ELR (cell line): ENCODE measurements at regions not wholly inside any gene's neighbourhood (a gene's known extent, or its start where the extent isn't known, plus 50 kb on each side); places are given as distances from the start of the nearest gene placed in this dataset.
"Not testable (repeated sequence)": the region's sequence is repeated elsewhere in the genome, so short reads cannot be mapped to it uniquely, and the experiment has no call there.

Experiments
- DNase-seq: peaks from one replicate; pipeline ENCODE4 v3.0.0-alpha.2; 2015; ENCODE audit warnings: low read depth

DNA sequence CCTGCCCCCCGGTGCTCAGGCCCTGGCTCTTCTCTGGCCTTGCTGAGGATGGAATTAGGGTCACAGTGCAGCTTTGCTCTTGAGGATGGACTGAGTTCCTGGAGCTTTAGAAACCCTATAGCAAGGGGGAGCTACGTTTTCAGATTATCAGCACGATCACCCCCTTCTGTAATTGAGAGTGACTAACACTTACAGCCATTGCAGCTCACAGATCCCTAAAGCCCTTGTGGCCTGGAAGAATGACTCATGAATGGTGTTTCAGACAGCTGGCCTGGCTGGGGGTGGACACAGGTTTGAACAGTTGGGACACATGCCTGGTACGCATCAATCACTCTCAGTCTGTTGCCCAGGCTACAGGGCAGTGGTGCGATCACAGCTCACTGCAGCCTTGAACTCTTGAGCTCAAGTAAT is 79.7 kb upstream of the IGFBP5 start:
- DNase-seq = peak; percentile 86

- DNase-seq = peak; percentile 72
These were observed 79.3 kb upstream of the IGFBP5 start for GRCh38 chr2:216774620-216775019.

- DNase-seq = no peak
These were observed 78.8 kb upstream of the IGFBP5 start for GRCh38 chr2:216774180-216774579.

DNA sequence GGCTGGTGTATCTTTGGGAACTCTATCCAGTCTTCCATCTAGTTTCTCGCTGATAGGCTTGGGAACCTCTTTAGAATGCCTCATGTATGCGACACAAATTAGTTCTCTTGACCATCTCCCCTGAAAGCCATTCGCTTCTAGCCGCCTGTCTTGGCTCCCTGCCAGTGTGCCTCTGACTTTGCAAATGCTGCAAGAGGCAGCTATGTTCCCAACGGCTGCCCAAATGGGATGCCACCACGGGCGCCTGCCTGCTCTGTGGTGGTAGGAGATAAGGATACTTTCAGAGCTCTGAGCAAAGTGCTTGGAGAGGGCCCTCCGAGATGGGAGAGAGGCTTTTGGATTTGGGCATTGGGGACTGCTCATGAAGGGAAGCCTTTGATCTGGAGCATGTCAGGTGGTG is 77.7 kb upstream of the IGFBP5 start:
- DNase-seq = no peak

DNA sequence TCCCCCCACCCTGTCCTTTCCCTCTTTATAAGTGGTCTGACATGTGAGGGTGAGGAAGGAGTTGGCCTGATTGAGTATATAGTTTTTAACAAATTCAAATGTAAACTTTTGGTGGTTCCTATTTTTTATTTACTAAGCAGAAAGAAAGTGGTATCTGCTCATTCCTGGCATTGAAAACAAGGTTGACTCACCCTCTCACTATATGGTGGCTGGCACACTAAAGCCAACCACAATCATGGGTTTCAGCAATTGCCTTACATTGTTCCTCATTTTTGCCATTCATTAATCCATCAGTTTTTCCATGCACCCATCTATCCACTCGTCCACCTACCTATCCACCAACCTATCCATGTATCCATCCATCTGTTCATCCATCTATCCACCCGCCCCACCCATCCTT is 75.4 kb upstream of the IGFBP5 start:
- no peak for DNase-seq

DNA sequence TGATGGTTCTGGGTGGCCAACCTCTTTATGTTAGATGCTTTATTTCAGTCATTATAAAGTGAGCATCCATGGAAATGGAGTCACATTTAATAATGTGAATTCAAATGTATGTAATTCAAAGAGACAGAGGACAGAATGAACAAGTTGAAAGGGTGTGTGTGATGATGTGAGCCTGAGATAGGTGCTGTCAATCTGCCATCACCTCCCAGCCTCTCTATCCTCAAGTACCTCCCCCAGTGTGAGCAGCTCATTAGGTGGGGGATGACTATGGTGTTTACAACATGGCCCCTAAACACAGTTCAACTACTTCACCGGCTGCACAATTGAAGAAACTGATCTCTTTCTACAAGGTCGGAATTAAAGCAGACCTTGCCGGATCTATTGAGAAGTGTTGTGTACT is 74.7 kb upstream of the IGFBP5 start:
- no peak for DNase-seq

DNA sequence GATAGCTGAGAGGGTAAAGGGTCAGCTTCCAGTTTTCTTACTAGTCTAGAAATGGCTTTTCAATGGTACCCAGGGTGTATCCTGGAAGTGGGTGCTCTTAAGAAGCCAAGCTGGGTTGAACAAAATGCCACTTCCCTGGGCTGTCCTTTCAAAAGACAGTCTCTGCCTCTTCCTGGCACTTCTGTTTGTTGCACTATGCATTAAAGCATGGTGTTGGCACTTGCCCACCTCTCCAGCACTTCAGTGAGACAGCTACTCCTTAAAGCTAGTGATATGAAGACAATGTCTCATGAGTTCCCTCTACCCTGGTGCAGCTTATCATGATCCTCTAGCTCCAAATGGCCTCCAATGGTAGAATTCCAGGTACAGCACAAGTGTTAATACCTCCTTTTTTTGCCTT is 74.3 kb upstream of the IGFBP5 start:
- no peak for DNase-seq

- no peak for DNase-seq
These were observed 73.6 kb upstream of the IGFBP5 start for GRCh38 chr2:216768908-216769411.

DNA sequence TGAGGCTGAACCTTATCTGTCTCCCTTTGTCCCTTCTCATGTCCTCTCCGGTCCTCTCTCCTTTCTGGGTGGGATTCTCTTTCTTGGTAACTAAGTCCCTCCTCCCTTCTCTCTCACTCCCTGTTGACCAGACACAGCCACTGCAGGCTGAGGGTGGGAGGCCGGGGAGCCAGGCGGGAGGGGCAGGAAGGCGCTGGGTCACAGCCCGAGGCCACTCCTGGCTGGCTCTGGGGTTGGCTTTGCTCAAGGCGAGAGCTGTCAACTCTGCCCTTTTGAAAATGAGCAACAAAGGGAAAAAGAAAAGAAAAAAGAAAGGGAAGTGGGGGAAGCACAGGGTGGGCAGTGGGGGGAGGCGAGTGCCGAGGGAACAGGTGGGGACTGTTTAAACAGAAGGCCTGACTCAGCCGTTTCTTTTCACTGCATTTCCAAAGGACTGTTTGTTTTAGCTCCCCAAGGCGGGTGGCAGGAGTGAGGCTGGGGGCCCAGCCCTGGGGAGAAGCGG is 70.5 kb upstream of the IGFBP5 start:
- no peak for DNase-seq

GRCh38 chr2:216763396-216763795 is 68.0 kb upstream of the IGFBP5 start:
- no peak for DNase-seq

DNA sequence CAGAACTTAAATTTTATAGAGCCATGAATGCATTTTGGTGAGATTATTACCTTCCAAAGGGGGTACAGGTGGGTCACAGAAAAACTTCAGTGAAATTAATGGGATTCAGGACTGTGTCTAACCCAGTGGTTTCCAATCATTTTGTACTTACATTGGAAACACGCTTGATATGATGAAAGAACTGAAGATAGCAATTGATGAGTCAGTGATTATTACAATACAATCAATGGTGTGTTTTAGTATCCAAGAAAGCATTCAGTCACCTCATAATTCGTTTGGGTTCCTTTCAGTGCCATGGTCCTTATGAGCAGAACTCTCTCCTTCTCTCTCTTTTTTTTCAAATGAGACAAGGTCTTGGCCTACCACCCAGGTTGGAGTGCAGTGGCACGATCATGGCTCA is 66.5 kb upstream of the IGFBP5 start:
- DNase-seq = no peak

DNA sequence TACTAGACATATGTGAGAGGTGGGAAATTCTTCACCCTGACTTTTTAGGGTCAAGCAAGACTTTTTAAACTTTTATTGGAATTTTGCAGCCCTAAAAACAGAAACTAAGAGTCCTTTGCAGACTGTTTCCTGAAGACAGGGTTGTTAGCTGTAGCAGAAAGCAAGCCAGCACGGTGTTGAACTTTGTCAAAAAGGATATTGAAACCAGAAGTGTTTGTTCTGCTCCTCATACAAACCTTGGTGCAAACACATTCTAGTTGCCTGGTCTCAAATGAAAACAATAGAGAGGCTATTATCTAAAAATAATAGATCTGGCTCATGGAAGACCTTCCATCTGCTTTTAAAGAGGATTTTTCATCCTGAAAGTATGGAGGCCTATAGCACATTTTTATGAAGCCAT is 65.8 kb upstream of the IGFBP5 start:
- DNase-seq = no peak

GRCh38 chr2:216758256-216759155 is 63.2 kb upstream of the IGFBP5 start:
- DNase-seq = no peak

- no peak for DNase-seq
These were observed 62.2 kb upstream of the IGFBP5 start for GRCh38 chr2:216757532-216757931.

DNA sequence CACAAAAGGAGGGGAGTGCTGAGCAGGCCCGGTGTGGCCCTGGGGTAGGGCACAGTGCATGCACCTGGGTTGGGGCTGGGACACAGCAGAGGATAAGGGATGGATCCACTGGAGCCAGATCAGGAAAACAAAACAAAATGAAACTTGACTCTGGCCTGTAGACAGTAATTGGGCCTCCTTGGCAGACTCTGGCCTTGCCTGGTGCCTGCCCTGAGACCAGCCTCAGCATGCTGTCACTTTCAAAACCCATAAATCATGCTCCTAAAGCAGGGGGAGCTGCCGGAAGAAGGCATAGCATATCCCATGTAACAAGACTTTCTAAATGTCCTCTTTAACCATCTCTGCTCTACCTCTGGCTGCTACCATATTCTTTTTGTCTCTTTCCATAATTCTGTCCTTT is 61.1 kb upstream of the IGFBP5 start:
- DNase-seq = no peak

- DNase-seq = no peak
These were observed 59.5 kb upstream of the IGFBP5 start for GRCh38 chr2:216754812-216755211.

DNA sequence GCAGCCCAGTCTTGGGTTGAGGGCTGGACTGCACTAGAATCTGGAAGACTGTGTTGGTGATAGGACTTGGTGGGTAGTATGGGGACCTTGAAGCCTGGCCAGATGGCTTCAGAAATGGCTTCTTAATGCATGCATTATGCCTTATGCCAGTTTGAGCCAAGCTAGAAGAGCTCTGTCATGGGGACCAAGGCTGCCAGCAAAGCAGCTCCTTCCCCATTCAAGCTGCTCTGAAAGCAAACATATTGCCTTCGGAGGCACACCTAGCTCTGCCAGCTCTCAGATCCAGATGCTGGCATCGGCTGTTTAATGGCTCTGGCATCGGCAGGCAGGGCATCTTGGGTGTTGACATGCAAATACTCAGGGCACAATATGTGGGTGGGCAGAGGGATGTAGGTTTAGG is 59.0 kb upstream of the IGFBP5 start:
- no peak for DNase-seq

DNA sequence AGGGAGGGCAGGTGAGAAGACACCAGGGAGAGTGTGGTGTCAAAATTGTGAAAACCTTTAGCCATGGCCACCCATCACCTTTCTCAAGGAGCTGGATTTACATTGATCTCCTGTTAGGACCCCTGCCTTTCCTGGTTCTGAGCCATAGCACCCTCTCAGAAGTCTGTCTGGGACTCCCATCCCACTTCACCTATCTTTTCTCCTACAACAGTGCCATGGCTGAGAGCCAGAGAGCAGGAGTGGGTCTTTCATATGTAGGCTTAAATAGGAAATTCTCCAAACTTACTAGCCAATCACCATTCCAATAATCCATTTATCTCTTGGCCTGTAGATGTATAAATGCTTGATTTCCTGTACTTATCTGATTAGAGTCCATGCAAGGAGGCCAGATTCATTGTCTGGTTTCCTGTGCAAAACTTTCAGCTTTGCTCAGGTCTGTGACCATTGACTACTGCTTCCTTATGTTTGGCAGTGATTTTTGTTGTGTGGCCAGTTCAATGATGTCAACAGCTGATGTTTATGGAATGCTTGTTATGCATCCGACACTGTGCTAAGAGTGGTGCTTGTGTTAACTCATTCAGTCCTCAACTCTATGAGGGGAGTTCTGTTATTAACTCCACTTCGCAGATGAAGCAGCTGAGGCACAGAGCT is 57.6 kb upstream of the IGFBP5 start:
- no peak for DNase-seq

DNA sequence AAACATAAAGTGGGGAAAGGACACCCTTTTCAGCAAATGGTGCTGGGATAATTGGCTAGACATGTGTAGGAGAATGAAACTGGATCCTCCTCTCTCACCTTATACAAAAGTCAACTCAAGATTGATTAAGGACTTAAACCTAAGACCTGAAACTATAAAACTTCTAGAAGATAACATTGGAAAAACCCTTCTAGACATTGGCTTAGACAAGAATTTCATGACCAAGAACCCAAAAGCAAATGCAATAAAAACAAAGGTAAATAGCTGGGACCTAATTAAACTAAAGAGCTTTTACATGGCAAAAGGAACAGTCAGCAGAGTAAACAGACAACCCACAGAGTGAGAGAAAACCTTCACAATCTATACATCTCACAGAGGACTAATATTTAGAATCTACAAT is 55.4 kb upstream of the IGFBP5 start:
- not testable (repeated sequence) for DNase-seq

GRCh38 chr2:216746268-216746667 is 50.9 kb upstream of the IGFBP5 start:
- not testable (repeated sequence) for DNase-seq

GRCh38 chr2:216745453-216745852 is 50.1 kb upstream of the IGFBP5 start:
- DNase-seq = no peak
